Activated CD4-positive, CD25-positive, alpha-beta regulatory T cell treated with anti-CD3 and anti-CD28 coated beads, Interleukin-2, amount 50 U/mL, for 72 hours (primary cell): ENCODE measurements at regions not wholly inside any gene's neighbourhood (a gene's known extent, or its start where the extent isn't known, plus 50 kb on each side); places are given as distances from the start of the nearest gene placed in this dataset.

Experiments used
- DNase-seq: peaks from one replicate; pipeline ENCODE4 v3.0.0; 2021

DNA sequence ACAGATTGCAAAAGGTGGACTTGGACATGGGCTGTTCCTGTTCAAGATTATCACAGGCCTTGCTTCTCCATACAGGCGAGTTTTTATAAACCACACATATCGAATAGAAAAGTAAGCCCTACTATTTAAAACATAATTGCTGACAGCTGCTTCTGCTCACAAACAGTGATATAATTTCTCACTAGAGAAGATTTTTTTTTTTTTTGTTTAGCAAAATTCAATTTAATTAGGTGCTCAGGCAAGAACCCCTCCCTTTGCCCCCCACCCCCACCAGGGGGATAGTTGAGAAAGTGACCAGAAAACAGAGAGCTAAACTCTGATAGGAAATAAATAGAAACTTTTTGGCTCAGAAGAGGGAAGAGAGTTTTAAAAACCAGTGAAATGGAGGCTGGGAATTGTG is 132.8 kb upstream of the CRY1 start:
- no peak for DNase-seq

DNA sequence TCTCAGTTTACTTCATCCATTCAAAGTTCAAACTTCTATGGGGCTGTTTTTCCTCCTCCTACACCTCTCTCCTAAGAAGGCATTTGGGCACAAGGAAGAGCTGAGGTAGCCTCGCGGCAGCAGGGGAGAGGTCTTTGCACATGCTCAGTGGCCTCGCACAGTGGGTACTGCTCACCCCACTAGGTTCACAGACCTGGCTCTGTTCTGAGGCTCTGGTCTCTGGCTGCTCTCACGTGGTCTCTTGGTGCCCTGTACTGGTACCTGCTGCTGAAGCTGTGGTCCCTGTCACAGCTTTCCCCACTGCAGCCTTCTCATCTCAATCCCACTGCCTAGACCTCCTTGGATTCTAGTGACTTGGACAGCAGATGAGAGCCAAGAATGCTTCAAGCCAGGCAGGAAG is 134.7 kb upstream of the CRY1 start:
- DNase-seq = no peak

DNA sequence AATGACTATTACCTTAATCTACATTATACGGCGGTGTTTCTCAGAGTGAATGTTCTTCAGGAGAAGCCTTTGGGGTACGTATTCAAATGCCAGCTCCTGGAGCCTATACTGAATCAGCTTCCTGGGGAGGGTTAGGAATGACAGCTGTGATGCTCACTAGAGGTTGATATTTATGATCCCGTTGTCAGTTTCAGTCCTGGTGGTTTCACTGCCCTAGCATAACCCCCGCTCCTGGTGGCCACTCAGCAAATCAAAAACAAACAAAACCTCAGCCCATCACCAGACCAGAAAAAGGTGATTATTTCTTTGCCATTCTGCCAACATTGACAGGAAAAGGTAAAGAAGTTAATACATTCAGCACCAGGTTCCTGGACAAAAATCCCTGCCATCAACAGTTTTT is 136.5 kb upstream of the CRY1 start:
- DNase-seq = no peak

DNA sequence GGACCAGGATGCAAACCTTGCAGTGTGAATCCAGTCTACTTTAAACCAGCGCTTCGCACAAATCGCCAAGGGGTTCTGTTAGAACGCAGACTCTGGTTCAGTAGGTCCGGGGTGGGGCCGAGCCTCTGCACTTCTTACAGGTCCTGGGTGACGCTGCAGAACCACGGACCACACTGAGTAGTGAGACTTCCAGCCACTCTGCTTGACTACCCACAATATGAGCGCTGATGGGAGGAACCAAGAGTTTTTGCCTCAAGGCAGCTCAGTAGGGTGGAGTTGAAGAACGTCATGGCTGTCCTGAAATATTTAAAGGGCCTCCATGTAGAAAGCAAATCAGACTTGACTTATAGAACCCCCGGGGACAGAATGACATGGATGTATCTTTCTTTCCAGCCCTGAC is 138.0 kb upstream of the CRY1 start:
- DNase-seq = no peak

DNA sequence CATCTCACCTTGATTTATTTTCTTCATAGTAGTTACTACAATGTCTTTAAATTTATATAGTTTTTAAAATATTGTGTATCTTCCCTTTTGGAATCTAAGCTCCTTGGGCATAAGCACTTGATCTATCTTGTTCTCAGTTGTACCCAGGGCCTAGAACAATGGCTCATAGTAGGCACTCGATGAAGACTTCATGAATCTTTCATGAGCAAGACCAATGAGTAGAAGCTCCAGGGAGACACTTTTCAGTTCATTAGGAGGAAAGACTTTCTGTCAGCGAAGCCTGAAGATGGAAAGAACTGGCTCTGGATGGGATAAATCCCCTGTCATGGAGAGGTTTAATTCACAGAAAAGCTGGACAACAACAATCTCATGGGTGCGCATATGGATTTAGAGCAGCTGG is 140.2 kb upstream of the CRY1 start:
- DNase-seq = no peak

DNA sequence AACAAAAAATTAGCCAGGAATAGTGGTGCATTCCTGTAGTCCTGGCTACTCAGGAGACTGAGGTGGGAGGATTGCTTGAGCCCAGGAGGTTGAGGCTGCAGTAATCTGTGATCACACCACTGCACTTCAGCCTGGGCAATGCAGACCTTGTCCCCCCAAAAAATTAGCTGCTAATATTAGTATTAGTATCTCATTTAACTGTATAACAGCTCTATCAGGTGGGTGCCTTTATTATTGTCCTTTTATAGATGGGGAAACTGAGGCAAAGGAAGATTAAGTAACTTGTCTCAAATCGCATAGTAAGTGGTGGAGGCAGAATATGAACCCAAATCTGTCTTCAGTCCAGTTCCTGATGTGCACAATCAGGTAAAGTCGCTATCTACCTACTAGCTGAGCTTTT is 142.3 kb upstream of the CRY1 start:
- no peak for DNase-seq

DNA sequence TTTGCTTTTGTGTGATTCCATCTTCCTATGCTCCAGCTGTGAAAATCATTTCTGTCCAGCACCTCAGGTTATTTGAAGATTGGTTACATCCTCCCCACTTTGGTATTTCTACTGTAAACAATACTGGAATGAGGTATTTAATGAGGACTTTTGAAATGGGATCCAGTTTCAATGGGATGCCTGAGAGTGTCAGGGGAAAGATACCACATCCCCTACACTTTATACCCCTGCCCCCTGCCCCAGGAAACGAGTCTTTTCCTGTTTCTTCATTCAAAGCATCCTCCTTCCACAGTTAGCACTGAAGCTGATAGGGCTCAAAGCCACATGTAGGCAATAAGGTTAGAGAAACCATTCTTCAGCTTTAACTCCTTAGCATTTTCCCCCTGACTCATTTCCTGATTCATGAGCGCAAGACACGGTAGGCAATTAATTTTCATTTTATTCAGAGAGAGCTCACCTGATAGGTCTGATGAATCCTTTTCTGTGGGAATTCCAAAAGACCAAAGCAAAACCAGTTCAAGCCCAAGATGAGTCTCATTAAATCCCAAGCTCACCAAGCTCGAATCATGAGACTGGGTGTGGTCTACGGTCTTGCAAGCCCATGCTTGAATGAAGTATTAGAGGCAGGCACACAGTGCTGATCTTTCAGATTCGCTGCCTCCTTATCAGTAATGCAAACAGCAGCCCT is 143.6 kb upstream of the CRY1 start:
- no peak for DNase-seq

DNA sequence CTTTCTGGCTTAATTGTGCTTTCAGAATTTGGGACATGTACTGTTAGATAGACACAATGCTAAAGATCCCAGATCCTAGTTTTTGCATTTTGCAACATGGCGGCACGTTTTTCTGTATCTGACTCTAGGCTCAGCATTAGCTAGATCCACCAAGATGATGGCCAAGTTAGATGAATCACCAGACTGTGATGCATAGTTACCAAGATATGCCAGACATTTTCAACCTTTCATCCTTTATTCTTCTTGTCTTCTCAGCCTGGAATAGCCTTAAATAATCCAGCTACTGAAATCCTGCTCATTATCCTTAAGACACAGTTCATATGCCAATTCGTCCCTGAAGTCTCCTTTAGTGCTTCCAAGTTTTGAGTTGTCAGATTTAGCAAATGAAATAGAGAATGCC is 144.9 kb upstream of the CRY1 start:
- DNase-seq = no peak

DNA sequence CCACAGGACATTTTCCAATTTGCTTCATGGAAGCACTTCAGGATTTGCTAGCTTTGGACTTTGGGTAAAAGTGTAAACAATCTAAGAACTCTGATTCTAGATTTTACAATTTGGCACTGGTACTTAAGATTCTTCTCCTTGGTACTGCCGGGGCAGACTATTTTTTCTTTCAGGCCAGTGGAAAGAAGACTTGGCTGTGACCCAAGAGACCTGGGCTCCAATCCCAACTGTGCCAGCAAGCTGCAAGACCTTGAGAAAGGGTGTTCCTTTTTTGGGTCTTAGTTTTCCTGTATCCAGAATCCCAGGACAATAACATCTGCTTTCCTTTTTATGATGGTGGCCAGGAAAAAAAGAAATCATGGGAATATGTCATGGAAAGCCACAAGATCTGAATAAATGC is 148.1 kb upstream of the CRY1 start:
- DNase-seq = no peak

DNA sequence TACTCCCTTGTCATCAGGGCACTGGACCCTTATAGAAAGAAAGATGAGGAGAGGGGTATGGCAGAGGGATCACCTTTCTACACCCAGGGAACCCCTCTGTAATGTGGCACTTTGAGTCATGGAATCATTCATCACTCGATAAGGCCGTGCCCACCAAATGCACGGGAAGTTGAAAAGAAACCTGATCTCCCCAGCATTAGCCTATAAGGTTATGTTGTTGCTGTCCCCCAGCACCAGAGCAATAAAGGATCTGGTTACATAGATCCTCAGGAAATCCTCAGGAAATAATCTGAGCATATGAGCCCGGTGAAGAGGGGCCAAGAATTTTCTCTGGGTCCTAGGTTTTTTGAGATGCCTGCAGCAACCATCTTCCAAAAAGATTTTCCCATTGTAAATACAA is 148.8 kb upstream of the CRY1 start:
- no peak for DNase-seq

DNA sequence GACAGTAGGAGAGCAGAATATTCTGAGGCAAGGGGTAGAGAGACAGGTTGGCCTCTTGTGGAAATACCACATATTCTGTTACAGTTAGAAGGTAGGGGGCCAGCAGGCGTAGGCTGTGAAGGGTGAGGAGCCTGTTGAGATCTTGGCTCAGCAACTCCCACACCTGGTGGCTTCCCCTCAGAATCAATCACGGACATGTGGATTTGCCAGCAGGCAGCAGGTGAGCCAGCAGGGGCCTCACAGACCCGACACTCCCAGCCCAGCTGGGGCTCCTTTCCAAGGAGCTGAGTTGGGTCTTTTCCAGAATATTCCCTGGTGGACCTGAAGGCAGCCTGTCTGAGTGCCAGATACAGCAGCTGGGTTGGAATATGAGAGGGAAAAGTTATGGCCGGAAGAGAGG is 150.0 kb upstream of the CRY1 start:
- DNase-seq = no peak

DNA sequence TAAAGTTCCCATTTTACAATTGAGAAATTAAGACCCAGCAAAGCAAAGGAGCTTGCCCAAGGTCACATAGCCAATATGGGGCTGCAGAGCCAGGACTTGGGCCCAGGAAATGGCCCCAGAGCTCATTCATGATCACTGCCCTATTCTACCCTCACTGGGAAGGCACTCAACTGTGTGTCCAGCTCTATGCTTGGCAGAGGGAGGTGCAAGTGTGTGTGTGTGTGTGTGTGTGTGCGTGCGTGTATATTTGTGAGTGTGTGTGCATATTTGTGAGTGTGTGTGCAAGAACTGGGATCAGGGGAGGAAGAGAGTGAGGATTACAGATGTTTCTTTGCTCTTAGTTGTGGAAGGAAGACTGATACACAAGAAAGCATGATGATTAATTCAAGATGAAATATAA is 151.2 kb upstream of the CRY1 start:
- DNase-seq = no peak

DNA sequence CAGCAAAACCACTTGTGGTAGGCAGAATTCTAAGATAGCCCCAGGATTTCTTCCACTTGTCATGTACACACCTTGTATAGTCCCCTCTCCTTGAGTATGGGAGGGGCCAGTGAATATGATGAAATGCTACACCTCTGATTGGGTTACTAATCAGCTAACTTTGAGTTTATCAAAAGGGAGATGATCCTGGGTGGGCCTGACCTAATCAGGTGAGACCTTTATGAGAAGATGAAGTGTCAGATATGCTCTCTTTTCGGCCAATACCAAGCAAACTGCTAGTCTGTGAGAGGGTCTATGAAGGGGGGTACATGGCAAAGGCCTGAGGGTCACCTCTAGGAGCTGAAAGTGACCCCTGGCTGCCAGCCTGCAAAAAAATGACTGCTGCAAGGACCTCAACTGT is 154.3 kb upstream of the CRY1 start:
- DNase-seq = no peak

DNA sequence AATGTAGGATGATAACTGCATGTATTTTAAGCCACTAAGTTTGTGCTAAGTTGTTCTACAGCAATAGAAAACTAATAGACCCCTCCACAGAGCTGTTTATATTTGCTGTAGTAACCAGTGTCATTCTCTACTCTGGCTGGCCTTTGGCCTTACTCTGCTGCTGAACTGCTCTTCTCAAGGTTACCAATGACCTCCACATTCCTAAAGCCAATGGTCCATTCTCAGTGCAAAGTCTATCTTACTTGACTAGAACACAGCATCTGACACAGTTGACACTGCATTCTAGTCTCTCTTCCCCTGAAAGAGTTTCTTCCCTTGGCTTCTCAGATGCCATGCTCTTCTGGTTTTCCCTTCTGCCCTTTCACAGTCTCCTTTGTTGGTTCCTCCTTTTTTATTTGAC is 154.8 kb upstream of the CRY1 start:
- DNase-seq = no peak

DNA sequence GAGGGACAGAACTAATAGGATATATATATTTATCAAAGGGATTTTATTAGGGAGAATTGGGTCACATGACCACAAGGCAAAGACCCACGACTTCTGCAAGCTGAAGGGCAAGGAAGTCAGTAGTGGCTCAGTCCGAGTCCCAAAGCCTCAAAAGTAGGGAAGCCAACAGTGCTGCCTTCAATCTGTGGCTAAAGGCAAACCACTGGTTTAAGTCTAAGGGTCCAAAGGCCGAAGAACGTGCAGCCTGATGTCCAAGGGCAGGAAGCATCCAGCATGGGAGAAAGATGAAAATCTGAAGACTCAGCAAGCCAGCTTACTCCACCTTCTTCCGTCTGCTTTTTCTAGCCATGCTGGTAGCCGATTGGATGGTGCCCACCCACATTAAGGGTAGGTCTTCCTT is 157.9 kb upstream of the CRY1 start:
- no peak for DNase-seq

DNA sequence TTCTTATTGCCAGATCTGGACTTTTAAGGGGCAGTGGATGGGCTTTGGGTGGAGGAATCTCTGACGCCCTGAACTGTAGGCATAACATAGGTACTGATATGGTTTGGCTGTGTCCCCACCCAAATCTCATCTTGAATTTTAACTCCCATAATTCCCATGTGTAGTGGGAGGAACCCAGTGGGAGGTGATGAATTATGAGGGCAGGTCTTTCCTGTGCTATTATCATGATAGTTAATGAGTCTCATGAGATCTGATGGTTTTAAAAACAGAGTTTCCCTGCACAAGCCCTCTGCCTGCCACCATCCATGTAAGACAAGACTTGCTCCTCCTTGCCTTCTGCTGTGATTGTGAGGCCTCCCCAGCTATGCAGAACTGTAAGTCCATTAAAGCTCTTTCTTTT is 160.0 kb upstream of the CRY1 start:
- DNase-seq = no peak

DNA sequence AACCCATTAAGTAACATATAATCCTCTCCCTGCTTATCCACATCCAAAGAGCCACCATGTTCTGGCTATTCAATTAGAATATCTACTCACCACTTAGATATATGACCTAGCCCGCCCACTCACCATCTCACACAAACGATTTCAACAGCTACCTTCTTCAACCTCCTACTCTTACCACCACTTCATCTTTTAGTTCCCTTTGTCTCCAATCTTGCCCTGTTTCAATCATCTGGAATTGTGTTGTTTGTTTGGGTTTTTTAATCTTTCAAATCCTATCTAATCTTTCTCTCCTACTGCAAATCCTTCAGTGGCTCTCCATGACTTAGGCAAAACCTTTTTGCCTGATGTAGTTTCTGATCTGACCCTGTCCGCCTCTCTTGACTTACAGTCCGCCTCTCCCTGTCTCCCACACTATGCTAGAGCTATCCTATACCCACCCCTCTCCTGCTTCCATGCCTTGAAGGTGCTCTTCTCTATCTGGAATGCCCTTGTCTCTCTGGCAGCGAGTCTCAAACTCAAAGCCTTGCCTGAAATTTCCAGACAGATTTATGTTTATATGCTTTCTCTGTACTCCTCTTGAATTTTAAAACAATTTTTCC is 161.0 kb upstream of the CRY1 start:
- no peak for DNase-seq

DNA sequence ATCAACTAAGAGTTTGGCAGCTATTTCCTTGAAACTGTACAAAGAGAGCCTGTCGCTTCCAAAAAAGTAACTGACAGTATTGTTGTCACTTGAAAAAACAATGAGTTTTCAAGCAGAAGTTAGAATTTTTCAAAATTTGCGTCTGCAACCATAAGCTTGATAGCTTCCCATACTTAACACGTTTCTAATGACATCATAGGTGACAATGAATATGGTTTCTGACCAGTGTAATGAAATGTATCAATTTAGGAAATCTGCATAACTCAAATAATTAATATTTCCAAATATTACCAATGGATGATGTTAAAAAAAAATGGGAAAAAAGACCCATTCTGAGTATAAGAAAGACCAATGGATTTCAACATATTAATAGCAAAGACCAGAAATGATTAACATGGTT is 165.4 kb upstream of the CRY1 start:
- no peak for DNase-seq

DNA sequence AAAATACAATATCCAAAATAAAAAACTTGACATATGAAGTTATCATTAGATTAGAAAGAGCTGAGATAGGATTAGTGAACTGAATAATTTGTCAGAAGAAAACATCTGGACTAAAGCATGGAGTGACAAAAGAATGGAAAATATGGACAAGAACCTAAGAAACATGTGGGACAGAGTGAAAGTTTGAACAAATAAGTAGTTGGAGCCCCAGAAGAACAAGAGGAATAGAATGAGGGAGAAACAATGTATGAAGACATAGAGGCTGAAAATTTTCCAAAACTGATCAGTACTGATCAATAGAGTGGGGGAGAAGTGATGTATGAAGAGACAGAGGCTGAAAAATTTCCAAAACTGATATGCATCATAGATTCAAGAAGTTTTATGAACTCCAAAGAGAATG is 170.6 kb upstream of the CRY1 start:
- no peak for DNase-seq

DNA sequence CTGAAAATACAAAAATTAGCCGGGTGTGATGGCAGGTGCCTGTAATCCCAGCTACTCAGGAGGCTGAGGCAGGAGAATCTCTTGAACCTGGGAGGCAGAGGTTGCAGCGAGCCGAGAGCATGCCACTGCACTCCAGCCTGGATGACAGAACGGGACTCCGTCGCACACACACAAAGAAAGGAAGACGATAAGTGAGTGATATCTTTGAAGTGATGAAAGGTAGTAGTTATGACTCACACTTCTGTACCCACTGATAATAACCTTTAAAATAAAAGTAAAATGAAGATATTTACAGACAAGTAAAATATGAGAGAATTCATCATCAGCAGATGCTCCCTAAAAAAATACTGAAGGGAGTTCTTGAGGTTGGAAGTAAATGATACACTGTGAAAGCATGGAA is 171.3 kb upstream of the CRY1 start:
- DNase-seq = no peak

DNA sequence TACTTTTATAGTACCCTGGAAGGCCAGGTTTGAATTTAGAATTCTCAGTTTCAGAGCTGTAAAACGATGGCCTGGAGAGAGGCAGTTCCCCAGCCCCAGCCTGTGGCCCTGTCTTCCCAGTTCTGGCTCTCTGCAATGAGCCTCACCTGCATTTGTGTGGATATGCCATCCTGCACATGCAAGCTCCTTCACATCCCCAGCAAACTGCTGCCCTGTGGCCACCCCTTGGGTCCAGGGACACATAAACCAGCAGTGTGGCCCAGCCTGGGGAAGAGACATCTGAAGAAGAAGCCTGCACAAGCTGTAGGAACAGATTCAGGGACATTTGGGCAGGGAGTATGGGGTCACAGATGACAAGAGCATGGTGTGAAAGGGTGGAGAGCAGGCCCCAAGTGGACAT is 174.3 kb upstream of the CRY1 start:
- no peak for DNase-seq

DNA sequence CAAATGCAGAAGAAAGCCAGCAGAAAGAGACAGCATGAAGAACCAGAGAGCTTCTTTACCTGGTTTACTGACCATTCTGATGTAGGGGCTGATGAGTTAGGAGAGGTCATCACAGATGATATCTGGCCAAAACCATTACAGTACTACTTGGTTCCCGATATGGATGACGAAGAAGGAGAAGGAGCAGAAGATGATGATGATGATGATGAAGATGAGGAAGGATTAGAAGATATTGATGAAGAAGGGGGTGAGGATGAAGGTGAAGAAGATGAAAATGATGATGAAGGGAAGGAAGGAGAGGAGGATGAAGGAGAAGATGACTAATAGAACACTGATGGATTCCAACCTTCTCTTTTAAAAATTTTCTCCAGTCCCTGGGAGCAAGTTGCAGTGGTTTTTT is 178.2 kb upstream of the CRY1 start:
- no peak for DNase-seq

DNA sequence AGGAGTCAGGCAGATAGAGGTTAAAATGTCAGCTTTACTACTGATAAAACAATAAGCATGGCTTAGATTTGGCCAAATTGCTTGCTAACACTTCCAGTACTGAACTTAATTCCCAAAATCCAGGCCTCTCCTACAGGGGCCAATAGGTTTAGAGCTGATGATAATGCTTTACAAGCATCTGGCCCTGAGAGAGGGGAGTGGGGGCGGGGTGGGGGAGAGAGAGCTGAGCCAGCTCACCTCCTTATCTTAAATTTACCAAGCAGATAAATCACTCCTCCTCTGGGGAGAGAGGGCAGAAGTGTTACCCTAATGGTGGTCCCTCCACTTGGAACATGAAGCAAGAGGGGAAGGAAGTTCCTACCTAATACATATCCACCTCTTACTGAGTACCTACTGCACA is 182.2 kb upstream of the CRY1 start:
- DNase-seq = no peak

DNA sequence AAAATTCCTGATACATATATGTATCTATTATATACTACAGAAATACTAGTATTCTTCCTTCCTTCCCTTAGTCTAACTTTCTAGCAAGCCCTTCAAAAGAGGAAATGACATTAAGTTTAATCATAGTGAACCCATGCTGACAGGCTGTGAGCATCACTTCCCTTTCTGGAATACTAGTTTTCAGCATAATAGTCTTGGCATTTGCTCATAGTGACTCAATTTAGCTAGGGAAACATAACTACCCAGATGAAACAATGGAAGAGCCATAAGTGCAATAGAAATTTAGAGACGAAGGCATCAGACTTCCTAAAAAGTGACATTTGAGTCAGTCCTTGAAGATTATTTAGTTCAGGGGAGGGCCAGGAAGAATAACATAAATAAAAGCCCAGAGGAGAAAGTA is 184.5 kb upstream of the CRY1 start:
- DNase-seq = no peak

DNA sequence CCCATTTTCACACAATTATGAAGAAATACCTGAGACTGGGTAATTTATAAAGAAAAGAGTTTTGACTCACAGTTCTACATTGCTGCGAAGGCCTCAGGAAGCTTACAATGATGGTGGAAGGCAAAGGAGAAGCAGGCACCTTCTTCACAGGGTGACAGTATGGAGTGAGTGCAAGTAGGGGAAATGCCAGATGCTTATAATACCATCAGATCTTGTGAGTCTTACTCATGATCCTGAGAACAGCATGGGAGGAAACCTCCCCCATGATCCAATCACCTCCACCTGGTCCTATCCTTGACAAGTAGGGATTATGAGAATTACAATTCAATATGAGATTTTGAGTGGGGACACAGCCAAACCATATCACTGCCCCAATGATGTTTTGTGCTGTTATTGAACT is 189.3 kb upstream of the CRY1 start:
- no peak for DNase-seq

DNA sequence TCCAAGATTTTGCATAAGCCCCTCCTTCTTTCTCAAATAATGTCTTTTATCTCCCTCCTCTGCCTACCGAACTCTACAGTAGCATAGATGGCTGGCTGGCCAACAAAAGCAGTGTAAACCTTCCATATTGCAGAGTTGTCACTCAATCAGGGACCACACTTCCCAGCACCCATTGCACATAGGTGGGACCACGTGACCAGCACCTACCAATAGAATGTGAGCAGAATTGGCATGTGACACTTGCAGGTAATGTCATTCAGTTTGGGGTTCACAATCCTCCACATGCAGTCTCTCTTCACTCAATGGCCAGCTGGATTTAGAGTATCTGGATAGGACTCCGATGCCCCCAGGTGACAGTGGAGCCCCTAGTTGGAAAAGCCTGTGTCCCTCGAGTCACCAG is 190.3 kb upstream of the CRY1 start:
- DNase-seq = no peak
